ENCODE measurements at regions not wholly inside any gene's neighbourhood (a gene's known extent, or its start where the extent isn't known, plus 50 kb on each side); places are given as distances from the start of the nearest gene placed in this dataset.

- TF ChIP-seq CTCF (IDR thresholded peaks at IDR 0.05 in 2 of 3, conservative IDR thresholded peaks at IDR 0.05 in 1 of 3; ENCODE audit: control insufficient read depth in 2 of 3, extremely low read depth in 1 of 3, insufficient read depth in 1 of 3, low read depth in 3 of 3, low read length in 3 of 3) = no peak
- TF ChIP-seq USF2 (IDR thresholded peaks at IDR 0.05; ENCODE audit: borderline replicate concordance, low read depth, low read length) = no peak
- no peak for TF ChIP-seq EGR1 (IDR thresholded peaks at IDR 0.05; ENCODE audit: borderline replicate concordance in 1 of 2, low read depth in 2 of 2, low read length in 2 of 2)
- TF ChIP-seq RAD51 (IDR thresholded peaks at IDR 0.05) = no peak
- no peak for TF ChIP-seq ELK1 (IDR thresholded peaks at IDR 0.05; ENCODE audit: low read depth, low read length)
- TF ChIP-seq PBX3 (IDR thresholded peaks at IDR 0.05; ENCODE audit: insufficient replicate concordance, low read depth, low read length) = no peak
- TF ChIP-seq SPI1 (IDR thresholded peaks at IDR 0.05; ENCODE audit: borderline replicate concordance, insufficient read depth, low read depth, low read length) = no peak
- no peak for TF ChIP-seq TCF12 (IDR thresholded peaks at IDR 0.05; ENCODE audit: low read depth, low read length)
- TF ChIP-seq USF1 (IDR thresholded peaks at IDR 0.05; ENCODE audit: borderline replicate concordance, extremely low read length, insufficient read depth, low read depth, low read length) = no peak
- TF ChIP-seq MAX (IDR thresholded peaks at IDR 0.05; ENCODE audit: low read depth, low read length) = no peak
- no peak for TF ChIP-seq EP300 (IDR thresholded peaks at IDR 0.05; ENCODE audit: borderline replicate concordance in 1 of 2, control insufficient read depth in 1 of 2, low read depth in 2 of 2, low read length in 2 of 2)
- no peak for TF ChIP-seq LARP7 (IDR thresholded peaks at IDR 0.05)
Measured at GRCh38 chr5:136642976-136643375, 277.6 kb upstream of the TRPC7 start.

Measured in GM12878 (cell line).